NCI-H510A treated with DMSO at 0.1 percent for 48 hours (cell line): ENCODE measurements at regions not wholly inside any gene's neighbourhood (a gene's known extent, or its start where the extent isn't known, plus 50 kb on each side); places are given as distances from the start of the nearest gene placed in this dataset.

Experiments
- DNase-seq: peaks from one replicate; lab custom pipeline; 2025; lab: John Stamatoyannopoulos, UW

- peak; percentile 49 for DNase-seq
Observed at GRCh38 chrX:39952989-39953388, 144.8 kb downstream of the BCOR start.

- DNase-seq: peak; percentile 67
Observed at GRCh38 chrX:39953879-39954278, 143.9 kb downstream of the BCOR start.

- DNase-seq: no peak
Observed at GRCh38 chrX:39954851-39955250, 142.9 kb downstream of the BCOR start.

- no peak for DNase-seq
Observed at GRCh38 chrX:39955625-39956024, 142.1 kb downstream of the BCOR start.

- no peak for DNase-seq
Observed at GRCh38 chrX:39956803-39957394, 140.9 kb downstream of the BCOR start.

- DNase-seq: no peak
Observed at GRCh38 chrX:39957816-39958566, 139.8 kb downstream of the BCOR start.

GRCh38 chrX:39958850-39959249, 138.9 kb downstream of the BCOR start:
- no peak for DNase-seq

GRCh38 chrX:39960219-39960618, 137.5 kb downstream of the BCOR start:
- DNase-seq: no peak

GRCh38 chrX:39961441-39961840, 136.3 kb downstream of the BCOR start:
- no peak for DNase-seq

- DNase-seq: no peak
Observed at GRCh38 chrX:39965051-39965573, 132.6 kb downstream of the BCOR start.

GRCh38 chrX:39966176-39966575, 131.6 kb downstream of the BCOR start:
- DNase-seq: no peak

GRCh38 chrX:39967348-39967747, 130.4 kb downstream of the BCOR start:
- DNase-seq: no peak

GRCh38 chrX:39969099-39969818, 128.5 kb downstream of the BCOR start:
- DNase-seq: peak; percentile 88

- DNase-seq: no peak
Observed at GRCh38 chrX:39969819-39970504, 127.8 kb downstream of the BCOR start.

GRCh38 chrX:39971760-39972159, 126.0 kb downstream of the BCOR start:
- no peak for DNase-seq

GRCh38 chrX:39972340-39972739, 125.4 kb downstream of the BCOR start:
- DNase-seq: no peak

GRCh38 chrX:39973810-39974209, 123.9 kb downstream of the BCOR start:
- no peak for DNase-seq

- DNase-seq: no peak
Observed at GRCh38 chrX:39974270-39974669, 123.5 kb downstream of the BCOR start.

GRCh38 chrX:39975101-39975925, 122.4 kb downstream of the BCOR start:
- peak; percentile 11 for DNase-seq

- DNase-seq: no peak
Observed at GRCh38 chrX:39981946-39982345, 115.8 kb downstream of the BCOR start.

- peak; percentile 90 for DNase-seq
Observed at GRCh38 chrX:39982948-39983347, 114.8 kb downstream of the BCOR start.
